GM12878 (cell line): ENCODE measurements at regions not wholly inside any gene's neighbourhood (a gene's known extent, or its start where the extent isn't known, plus 50 kb on each side); places are given as distances from the start of the nearest gene placed in this dataset.

Source experiments
- ATF7 ChIP-seq: fragments of 450-650 bp; IDR thresholded peaks from 2 replicates; pipeline ENCODE4 v1.6.1; 2016; ENCODE audit warnings: low read depth, mild to moderate bottlenecking
- CBX3 ChIP-seq: fragments of 200-600 bp; sonication (generic); IDR thresholded peaks from 2 replicates; pipeline ENCODE4 v1.6.1; 2016; ENCODE audit warnings: low read depth, borderline replicate concordance
- CHD2 ChIP-seq: IDR thresholded peaks from 2 replicates; pipeline ENCODE4 v1.6.1; 2011; ENCODE audit warnings: low read depth, low read length, improper control_type of control experiment, borderline replicate concordance
- GATAD2B ChIP-seq: fragments of 450-650 bp; conservative IDR thresholded peaks from 2 replicates; pipeline ENCODE4 v1.6.1; 2017; ENCODE audit warnings: low read depth, mild to moderate bottlenecking, moderate library complexity
- IRF4 ChIP-seq: IDR thresholded peaks from 2 replicates; pipeline ENCODE4 v1.6.1; 2011; ENCODE audit warnings: low read depth, low read length
- MEF2A ChIP-seq: IDR thresholded peaks from 2 replicates; pipeline ENCODE4 v1.6.1; 2011; ENCODE audit warnings: low read depth, mild to moderate bottlenecking, low read length, moderate library complexity; ENCODE audit not compliant: insufficient read depth
- POLR2A ChIP-seq: IDR thresholded peaks from 2 replicates; pipeline ENCODE4 v1.6.1; 2011; ENCODE audit warnings: low read depth, mild to moderate bottlenecking, low read length
- SREBF2 ChIP-seq: IDR thresholded peaks from 2 replicates; pipeline ENCODE4 v1.6.1; 2012; ENCODE audit warnings: mild to moderate bottlenecking, low read length
- TF ChIP-seq, protein P1 (sequence below): fragments of 450-650 bp; IDR thresholded peaks from 2 replicates; pipeline ENCODE4 v1.6.1; 2017; ENCODE audit warnings: mild to moderate bottlenecking
- TF ChIP-seq, protein P2 (sequence below): fragments of 450-650 bp; formaldehyde crosslinking; IDR thresholded peaks from 2 replicates; pipeline ENCODE4 v1.4.0; 2022; ENCODE audit warnings: mild to moderate bottlenecking, moderate library complexity
- TF ChIP-seq, protein P3 (sequence below): fragments of 450-650 bp; IDR thresholded peaks from 2 replicates; pipeline ENCODE4 v1.6.1; 2017; ENCODE audit warnings: antibody characterized with exemption, mild to moderate bottlenecking, moderate library complexity
- TF ChIP-seq, protein P4 (sequence below), 3 experiments: IDR thresholded peaks in 2 of 3; conservative IDR thresholded peaks in 1 of 3; 2 replicates each; pipeline ENCODE4 v1.5.1; 2011; ENCODE audit warnings: low read depth in 3 of 3, low read length in 3 of 3, mild to moderate bottlenecking in 3 of 3, control low read depth in 2 of 3, moderate library complexity in 2 of 3, inconsistent platforms in 1 of 3, mixed read lengths in 1 of 3; ENCODE audit not compliant: control insufficient read depth in 2 of 3, insufficient read depth in 1 of 3; ENCODE audit errors: extremely low read depth in 1 of 3

DNA sequence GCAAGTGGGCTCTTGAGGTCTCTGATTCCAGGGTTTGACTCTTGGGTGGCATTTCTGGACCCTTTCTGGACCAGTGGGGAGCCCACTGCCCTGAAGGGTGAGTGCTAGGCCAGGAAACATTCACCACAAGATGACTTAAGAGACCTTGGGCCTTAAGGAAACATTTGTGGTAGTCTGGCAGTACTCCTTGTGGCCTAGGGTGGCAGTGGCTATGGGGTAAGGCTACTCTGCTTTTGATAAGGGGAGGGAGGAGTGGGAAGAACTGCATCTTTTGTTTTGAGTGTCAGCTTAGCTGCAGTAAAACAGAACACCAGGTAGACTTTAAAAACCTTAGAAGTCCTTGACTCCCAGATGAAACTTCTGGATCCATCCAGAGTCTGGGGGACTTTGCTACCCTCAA is 529.3 kb upstream of the LRRC7 start (continued):
- TF ChIP-seq, protein P1, sequence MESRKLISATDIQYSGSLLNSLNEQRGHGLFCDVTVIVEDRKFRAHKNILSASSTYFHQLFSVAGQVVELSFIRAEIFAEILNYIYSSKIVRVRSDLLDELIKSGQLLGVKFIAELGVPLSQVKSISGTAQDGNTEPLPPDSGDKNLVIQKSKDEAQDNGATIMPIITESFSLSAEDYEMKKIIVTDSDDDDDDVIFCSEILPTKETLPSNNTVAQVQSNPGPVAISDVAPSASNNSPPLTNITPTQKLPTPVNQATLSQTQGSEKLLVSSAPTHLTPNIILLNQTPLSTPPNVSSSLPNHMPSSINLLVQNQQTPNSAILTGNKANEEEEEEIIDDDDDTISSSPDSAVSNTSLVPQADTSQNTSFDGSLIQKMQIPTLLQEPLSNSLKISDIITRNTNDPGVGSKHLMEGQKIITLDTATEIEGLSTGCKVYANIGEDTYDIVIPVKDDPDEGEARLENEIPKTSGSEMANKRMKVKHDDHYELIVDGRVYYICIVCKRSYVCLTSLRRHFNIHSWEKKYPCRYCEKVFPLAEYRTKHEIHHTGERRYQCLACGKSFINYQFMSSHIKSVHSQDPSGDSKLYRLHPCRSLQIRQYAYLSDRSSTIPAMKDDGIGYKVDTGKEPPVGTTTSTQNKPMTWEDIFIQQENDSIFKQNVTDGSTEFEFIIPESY, result no peak
- TF ChIP-seq, protein P2, sequence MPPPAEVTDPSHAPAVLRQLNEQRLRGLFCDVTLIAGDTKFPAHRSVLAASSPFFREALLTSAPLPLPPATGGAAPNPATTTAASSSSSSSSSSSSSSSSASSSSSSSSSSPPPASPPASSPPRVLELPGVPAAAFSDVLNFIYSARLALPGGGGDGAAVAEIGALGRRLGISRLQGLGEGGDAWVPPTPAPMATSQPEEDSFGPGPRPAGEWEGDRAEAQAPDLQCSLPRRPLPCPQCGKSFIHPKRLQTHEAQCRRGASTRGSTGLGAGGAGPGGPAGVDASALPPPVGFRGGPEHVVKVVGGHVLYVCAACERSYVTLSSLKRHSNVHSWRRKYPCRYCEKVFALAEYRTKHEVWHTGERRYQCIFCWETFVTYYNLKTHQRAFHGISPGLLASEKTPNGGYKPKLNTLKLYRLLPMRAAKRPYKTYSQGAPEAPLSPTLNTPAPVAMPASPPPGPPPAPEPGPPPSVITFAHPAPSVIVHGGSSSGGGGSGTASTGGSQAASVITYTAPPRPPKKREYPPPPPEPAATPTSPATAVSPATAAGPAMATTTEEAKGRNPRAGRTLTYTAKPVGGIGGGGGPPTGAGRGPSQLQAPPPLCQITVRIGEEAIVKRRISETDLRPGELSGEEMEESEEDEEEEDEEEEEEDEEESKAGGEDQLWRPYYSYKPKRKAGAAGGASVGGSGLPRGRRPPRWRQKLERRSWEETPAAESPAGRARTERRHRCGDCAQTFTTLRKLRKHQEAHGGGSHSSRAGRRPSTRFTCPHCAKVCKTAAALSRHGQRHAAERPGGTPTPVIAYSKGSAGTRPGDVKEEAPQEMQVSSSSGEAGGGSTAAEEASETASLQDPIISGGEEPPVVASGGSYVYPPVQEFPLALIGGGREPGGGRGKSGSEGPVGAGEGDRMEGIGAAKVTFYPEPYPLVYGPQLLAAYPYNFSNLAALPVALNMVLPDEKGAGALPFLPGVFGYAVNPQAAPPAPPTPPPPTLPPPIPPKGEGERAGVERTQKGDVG (CRISPR knock-in tag), result no peak
- no peak for TF ChIP-seq POLR2A
- TF ChIP-seq IRF4, result no peak
- TF ChIP-seq CBX3, result no peak
- TF ChIP-seq, protein P3, sequence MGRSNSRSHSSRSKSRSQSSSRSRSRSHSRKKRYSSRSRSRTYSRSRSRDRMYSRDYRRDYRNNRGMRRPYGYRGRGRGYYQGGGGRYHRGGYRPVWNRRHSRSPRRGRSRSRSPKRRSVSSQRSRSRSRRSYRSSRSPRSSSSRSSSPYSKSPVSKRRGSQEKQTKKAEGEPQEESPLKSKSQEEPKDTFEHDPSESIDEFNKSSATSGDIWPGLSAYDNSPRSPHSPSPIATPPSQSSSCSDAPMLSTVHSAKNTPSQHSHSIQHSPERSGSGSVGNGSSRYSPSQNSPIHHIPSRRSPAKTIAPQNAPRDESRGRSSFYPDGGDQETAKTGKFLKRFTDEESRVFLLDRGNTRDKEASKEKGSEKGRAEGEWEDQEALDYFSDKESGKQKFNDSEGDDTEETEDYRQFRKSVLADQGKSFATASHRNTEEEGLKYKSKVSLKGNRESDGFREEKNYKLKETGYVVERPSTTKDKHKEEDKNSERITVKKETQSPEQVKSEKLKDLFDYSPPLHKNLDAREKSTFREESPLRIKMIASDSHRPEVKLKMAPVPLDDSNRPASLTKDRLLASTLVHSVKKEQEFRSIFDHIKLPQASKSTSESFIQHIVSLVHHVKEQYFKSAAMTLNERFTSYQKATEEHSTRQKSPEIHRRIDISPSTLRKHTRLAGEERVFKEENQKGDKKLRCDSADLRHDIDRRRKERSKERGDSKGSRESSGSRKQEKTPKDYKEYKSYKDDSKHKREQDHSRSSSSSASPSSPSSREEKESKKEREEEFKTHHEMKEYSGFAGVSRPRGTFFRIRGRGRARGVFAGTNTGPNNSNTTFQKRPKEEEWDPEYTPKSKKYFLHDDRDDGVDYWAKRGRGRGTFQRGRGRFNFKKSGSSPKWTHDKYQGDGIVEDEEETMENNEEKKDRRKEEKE, result no peak
- TF ChIP-seq, protein P4, sequence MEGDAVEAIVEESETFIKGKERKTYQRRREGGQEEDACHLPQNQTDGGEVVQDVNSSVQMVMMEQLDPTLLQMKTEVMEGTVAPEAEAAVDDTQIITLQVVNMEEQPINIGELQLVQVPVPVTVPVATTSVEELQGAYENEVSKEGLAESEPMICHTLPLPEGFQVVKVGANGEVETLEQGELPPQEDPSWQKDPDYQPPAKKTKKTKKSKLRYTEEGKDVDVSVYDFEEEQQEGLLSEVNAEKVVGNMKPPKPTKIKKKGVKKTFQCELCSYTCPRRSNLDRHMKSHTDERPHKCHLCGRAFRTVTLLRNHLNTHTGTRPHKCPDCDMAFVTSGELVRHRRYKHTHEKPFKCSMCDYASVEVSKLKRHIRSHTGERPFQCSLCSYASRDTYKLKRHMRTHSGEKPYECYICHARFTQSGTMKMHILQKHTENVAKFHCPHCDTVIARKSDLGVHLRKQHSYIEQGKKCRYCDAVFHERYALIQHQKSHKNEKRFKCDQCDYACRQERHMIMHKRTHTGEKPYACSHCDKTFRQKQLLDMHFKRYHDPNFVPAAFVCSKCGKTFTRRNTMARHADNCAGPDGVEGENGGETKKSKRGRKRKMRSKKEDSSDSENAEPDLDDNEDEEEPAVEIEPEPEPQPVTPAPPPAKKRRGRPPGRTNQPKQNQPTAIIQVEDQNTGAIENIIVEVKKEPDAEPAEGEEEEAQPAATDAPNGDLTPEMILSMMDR (IDR thresholded peaks at IDR 0.05 in 2 of 3, conservative IDR thresholded peaks at IDR 0.05 in 1 of 3; ENCODE audit: control insufficient read depth in 2 of 3, extremely low read depth in 1 of 3, insufficient read depth in 1 of 3, low read depth in 3 of 3, low read length in 3 of 3), result no peak
- no peak for TF ChIP-seq ATF7
- TF ChIP-seq MEF2A, result no peak
- no peak for TF ChIP-seq SREBF2
- TF ChIP-seq GATAD2B, result no peak
- TF ChIP-seq CHD2, result no peak
